Hematopoietic multipotent progenitor cell treated with erythropoietin and hydrocortisone succinate and interleukin-3 and kit ligand, for 6 days (in vitro differentiated cells): ENCODE measurements at regions not wholly inside any gene's neighbourhood (a gene's known extent, or its start where the extent isn't known, plus 50 kb on each side); places are given as distances from the start of the nearest gene placed in this dataset.

Experiments
- DNase-seq: peaks from one replicate; pipeline ENCODE4 v3.0.0-alpha.2; 2015

GRCh38 chr4:38606587-38606905, 57.5 kb upstream of the KLF3 start:
- peak; percentile 82 for DNase-seq

- no peak for DNase-seq
These were observed 54.4 kb upstream of the KLF3 start for GRCh38 chr4:38609614-38610013.

- DNase-seq, result no peak
These were observed 53.5 kb upstream of the KLF3 start for GRCh38 chr4:38610521-38610920.

- DNase-seq, result no peak
These were observed 53.0 kb upstream of the KLF3 start for GRCh38 chr4:38610966-38611431.

GRCh38 chr4:38611676-38612075, 52.3 kb upstream of the KLF3 start:
- peak; percentile 24 for DNase-seq

- peak; percentile 52 for DNase-seq
These were observed 51.2 kb upstream of the KLF3 start for GRCh38 chr4:38612646-38613414.
